GM18499 (cell line): ENCODE measurements at regions not wholly inside any gene's neighbourhood (a gene's known extent, or its start where the extent isn't known, plus 50 kb on each side); places are given as distances from the start of the nearest gene placed in this dataset.
"Not testable (repeated sequence)": the region's sequence is repeated elsewhere in the genome, so short reads cannot be mapped to it uniquely, and the experiment has no call there.

Experiments used
- ATAC-seq: cut with Tn5 transposase; IDR thresholded peaks from one replicate; pipeline ENCODE4 v1.9.1; 2021; ENCODE audit warnings: moderate number of reproducible peaks; ENCODE audit not compliant: insufficient read depth, unreplicated experiment

GRCh38 chr6:121677571-121677970 is 242.1 kb downstream of the GJA1 start:
- ATAC-seq: no peak

DNA sequence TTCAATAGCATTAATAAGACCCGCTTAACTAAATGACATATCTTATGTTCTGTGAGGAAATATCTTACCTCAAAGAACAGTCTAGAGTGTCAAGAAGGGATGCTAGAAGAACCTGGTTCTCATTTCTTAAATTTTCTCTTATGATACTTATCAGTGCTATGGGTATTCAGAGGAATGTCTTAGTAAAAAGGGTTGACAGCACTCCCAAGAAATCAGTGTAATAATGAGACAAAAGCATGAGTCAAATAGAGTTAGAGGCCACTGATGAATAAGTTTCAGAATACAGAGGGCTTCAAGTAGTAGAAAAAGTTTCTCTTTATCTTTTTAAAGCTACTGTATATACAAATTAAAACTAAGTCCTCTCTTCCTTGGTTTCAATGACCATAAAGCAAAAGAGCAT is 242.8 kb downstream of the GJA1 start:
- no peak for ATAC-seq

GRCh38 chr6:121680058-121680457 is 244.6 kb downstream of the GJA1 start:
- ATAC-seq: no peak

DNA sequence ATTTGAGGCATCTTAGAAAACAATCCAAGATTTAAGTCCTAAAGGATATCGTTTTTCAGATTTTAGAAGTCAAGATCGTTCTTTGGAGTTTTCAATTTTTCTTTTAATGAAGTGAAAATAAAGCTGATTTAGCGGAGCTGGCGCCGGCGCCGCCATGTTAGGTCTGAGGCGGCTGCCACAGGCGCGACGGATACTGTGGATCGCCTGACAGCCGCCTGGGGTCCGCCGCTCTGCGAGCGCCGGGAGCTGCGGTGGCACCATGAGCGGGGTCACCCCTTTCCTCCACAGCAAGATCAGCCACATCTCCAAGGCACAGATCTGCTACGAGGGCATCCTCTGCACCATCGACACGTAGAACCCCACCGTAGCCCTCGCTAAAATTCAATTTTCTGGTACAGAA is 247.2 kb downstream of the GJA1 start:
- no peak for ATAC-seq

DNA sequence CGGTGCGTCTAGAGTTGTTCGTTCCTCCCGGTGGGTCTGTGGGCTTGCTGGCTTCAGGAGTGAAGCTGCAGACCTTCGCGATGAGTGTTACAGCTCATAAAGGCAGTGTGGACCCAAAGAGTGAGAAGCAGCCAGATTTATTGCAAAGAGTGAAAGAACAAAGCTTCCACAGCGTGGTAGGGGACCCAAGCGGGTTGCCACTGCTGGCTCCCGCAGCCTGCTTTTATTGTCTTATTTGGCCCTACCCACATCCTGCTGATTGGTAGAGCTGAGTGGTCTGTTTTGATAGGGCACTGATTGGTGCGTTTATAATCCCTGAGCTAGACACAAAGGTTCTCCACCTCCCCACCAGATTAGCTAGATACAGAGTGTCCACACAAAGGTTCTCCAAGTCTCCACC is 250.4 kb downstream of the GJA1 start:
- ATAC-seq: not testable (repeated sequence)

DNA sequence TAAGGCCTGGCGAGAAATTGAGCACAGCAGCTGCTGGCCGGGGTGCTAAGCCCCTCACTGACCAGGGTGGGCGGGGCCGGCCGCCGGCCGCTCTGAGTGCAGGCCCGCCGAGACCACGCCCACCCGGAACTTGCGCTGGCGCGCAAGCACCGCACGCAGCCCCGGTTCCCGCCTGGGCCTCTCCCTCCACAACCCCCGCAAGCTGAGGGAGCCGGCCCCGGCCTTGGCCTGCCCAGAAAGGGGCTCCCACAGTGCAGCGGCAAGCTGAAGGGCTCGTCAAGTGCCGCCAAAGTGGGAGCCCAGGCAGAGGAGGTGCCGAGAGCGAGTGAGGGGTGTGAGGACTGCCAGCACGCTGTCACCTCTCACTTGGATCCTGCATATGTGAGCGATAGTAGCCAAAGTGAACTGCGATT is 251.2 kb downstream of the GJA1 start:
- ATAC-seq: no peak

DNA sequence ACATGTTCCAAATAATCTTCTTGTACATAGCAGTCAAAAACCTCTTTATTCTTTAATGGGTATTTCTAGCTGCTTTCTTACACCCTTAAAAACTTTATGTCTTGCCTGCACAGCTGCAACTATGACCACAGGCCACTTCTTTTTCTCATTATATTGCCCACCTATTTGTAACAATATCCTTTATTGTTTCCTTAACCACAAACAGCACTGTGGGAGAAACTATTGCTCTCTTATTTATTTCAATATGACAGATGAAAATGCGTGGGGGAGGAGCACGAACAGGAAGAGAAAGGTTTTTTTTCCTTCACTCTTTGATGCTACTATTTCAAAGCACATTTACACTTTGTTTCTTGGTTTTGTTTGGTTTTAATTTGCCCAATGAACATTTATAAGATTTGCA is 253.5 kb downstream of the GJA1 start:
- ATAC-seq: no peak

DNA sequence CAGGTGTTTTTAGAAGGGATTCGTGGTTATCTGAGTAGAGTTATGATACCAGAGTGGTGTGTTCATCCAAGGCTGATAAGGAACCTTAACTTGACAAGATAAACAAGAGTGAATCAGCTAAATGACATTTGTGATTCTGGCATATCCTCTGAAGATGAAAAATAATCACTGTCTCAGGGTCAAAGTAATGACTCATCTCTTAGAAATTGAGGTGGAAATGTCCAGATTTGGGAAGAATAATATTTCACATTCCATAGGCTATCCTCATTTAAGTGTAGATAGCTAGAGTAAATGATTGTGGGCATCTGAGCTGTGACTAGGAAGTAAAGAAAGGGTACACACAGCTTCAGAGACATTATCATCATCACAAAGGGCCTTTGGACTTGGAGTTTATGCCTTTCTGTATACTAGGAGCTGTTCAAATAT is 255.7 kb downstream of the GJA1 start:
- ATAC-seq: no peak

DNA sequence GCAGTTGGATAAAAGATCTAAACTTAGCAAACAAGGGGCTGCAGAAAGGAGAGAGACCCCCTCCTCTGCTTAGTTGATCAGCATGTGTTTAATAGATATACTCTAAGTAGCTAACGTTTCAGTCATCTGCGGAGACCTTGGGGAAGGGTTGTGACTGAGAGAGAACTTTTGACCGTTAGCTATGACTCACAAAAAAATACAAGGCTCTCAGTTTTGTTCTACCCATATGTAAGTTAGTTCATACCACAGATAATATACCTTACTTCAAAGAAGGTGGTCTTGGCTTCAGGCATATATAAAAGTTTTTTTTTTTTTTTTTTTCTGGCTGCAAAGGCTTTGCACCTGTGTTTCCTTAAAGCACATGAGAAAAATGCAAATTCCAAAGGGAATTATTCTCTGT is 258.9 kb downstream of the GJA1 start:
- no peak for ATAC-seq

DNA sequence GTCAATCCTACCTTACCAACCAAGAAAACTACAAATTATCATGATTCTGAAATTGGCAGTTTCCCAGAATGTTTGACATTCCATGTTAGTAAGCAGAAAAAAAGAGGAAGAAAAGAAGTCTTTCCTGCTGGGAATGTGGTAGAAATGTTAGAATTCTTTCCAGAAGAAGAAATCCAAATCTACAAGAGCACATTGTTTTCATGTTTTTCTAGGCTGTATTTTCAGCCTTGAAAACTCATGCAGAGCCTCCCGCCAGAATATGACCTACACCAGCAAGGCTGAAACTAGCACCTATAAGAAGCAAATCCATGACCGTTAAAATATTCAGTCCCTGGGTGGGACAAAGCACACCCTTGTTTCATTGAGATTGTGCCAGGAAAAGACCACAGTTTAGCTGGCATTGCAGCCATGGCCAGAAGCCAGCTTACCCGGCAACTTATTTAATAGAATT is 259.4 kb downstream of the GJA1 start:
- no peak for ATAC-seq

DNA sequence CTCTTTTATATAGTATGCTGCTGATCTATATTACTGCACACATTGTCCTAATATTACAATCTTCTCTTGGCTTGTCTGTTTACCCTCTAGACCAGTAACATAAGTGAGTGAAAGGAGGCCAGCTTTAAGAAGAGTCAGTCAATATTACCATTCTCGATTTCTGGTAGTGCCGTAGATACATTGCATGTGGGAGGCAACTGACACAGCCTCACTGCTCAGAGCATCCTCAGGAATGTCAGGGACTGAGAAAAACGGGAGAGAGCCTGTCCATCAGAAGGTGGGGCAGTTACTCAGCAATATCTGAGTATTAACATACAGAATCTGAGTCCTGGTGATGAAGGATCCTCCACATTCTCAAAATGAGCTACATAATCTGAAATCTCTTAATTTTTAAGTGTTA is 259.9 kb downstream of the GJA1 start:
- ATAC-seq: no peak

- ATAC-seq: no peak
These were observed 262.5 kb downstream of the GJA1 start for GRCh38 chr6:121697921-121698320.

GRCh38 chr6:121698617-121699016 is 263.2 kb downstream of the GJA1 start:
- no peak for ATAC-seq

- not testable (repeated sequence) for ATAC-seq
These were observed 267.7 kb downstream of the GJA1 start for GRCh38 chr6:121703129-121703528.

DNA sequence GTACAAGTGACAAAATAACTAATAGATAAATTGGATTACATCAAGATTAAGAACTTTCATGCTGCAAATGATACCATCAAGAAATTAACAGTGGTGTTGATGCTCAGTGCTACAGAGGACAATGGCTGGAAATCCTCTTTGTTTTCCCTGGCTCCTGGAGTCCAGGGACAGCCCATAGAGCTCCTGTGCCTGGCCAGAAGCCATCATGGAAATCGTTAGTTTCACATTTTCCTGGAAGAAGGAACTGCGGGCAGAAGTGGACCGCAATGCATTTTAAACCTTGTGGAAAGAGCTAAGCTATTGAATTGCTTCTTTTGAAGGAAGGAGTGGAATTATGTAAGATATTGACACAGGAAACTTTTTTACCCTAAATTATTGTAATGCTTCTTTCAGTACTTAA is 276.0 kb downstream of the GJA1 start:
- ATAC-seq: no peak

DNA sequence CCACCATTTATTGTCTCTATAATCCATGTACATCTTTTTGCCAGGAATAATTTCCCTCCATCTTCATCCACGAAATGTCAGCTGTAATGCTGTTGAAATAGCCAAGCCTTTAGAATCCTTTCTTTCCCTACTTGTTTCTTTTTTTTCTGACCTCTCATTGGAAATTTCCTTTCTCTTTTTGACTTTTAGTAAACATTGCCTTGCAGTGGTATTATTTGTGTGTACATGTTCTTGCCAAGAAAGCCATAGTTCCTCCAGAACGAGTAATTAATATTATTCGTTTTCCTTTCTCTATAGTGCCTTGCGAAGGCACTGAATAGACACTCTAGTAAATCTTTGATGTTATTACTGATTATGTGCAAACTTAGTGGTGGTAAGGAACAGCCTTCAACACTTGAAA is 282.2 kb downstream of the GJA1 start:
- no peak for ATAC-seq

DNA sequence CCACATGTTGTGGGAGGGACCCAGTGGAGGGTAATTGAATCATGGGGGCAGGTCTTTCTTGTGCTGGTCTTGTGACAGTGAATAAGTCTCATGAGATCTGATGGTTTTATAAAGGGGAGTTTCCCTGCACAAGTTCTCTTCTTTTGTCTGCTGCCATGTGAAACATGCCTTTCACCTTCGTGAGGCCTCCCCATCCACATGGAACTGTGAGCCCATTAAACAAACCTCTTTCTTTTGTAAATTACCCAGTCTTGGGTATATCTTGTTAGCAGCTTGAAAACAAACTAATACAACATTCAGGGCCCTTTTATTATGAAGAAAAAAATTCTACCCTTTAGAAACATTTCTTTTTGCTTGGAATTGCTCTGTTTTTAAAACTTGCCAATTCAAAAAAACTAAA is 285.4 kb downstream of the GJA1 start:
- ATAC-seq: not testable (repeated sequence)

- ATAC-seq: no peak
These were observed 288.2 kb downstream of the GJA1 start for GRCh38 chr6:121723623-121724022.

GRCh38 chr6:121724576-121724975 is 289.1 kb downstream of the GJA1 start:
- no peak for ATAC-seq

DNA sequence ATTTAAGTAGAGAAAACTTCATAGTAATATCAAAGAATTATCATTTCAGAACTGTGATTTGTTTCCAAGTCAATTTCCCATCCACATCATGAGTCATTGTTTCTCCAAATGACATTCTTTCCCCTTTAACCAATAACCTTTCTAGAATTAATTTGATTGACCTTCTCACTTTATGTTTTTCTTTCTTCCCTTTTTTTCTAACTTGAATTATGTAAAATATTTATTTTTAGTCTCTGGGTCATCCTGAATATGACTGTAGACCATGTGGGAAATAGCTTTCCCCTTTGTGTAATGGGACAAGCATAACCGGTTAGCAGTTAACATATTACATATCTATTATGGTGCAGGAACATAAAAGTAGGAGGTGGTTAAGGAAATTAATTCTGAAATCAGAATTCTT is 291.1 kb downstream of the GJA1 start:
- no peak for ATAC-seq

DNA sequence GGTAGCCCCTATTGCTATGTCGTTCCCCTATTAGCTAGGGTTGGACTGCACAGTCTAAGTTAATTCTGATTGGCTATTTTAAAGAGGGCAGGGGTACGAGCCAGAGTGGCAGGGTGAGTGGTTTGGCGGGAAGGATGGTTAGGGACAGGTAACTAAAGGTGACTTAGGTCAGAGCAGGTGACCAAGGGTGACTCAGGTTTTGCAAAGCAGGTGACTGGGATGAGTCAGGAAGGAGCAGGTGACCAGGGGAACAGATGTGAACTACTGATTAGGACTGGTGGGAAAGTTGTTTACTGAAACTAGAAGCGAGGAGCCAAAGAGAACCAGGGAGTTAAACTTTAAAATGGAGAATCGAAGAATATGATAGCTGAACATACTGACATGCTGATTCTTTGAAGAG is 295.2 kb downstream of the GJA1 start:
- no peak for ATAC-seq

- ATAC-seq: no peak
These were observed 295.9 kb downstream of the GJA1 start for GRCh38 chr6:121731381-121731780.

- no peak for ATAC-seq
These were observed 297.2 kb downstream of the GJA1 start for GRCh38 chr6:121732641-121733040.
